ENCODE measurements at regions not wholly inside any gene's neighbourhood (a gene's known extent, or its start where the extent isn't known, plus 50 kb on each side); places are given as distances from the start of the nearest gene placed in this dataset.

- Histone ChIP-seq H3K23ac (ENCODE audit: insufficient read length, low read depth, low read length) (no peak overlapping the region), H2AFZ (ENCODE audit: low read length) (no peak overlapping the region), H4K91ac (ENCODE audit: insufficient read length, low read depth, low read length) (no peak overlapping the region), H3K23me2 (ENCODE audit: insufficient read length, low read depth, low read length, poor library complexity, severe bottlenecking) (no peaks in the 10 kb centered on the region), H2BK12ac (ENCODE audit: insufficient read length, low read depth, low read length) (no peak overlapping the region), H2BK5ac (ENCODE audit: insufficient read length, low read length) (no peak overlapping the region), H3K56ac (ENCODE audit: insufficient read length, low read depth, low read length) (no peak overlapping the region), H3K4ac (ENCODE audit: low read depth, low read length) (no peak overlapping the region), H3K9ac (ENCODE audit: extremely low read depth, insufficient read length, low read length) (no peak overlapping the region), H3K9me3 (ENCODE audit: control insufficient read depth, low read depth, low read length) (no peaks in the 10 kb centered on the region), H2AK5ac (ENCODE audit: insufficient read length, low read length) (no peak overlapping the region), H3T11ph (ENCODE audit: low read length) (no peak overlapping the region), H3K14ac (ENCODE audit: insufficient read depth, low read length) (no peak overlapping the region), H3K79me2 (ENCODE audit: insufficient read depth, low read length) (no peaks in the 10 kb centered on the region), H2BK15ac (ENCODE audit: low read depth, low read length) (no peak overlapping the region), H2BK120ac (ENCODE audit: low read depth, low read length, poor library complexity, severe bottlenecking) (no peak overlapping the region), H3K27ac (ENCODE audit: insufficient read length, low read depth, low read length) (no peak overlapping the region), H3K27me3 (ENCODE audit: insufficient read depth, low read length) (no peaks in the 10 kb centered on the region), H2BK20ac (ENCODE audit: low read depth, low read length, poor library complexity, severe bottlenecking) (no peak overlapping the region), H4K5ac (ENCODE audit: insufficient read length, low read depth, low read length) (no peak overlapping the region), H3K4me2 (ENCODE audit: insufficient read depth, insufficient read length, low read length) (no peak overlapping the region), H4K20me1 (ENCODE audit: control insufficient read depth, insufficient read depth, insufficient read length) (no peaks in the 10 kb centered on the region), H3K18ac (ENCODE audit: insufficient read length, low read depth, low read length) (no peak overlapping the region), H3K79me1 (ENCODE audit: insufficient read depth, low read depth, low read length, poor library complexity, severe bottlenecking) (no peaks in the 10 kb centered on the region), H3K4me1 (ENCODE audit: insufficient read depth, low read length) (no peaks in the 10 kb centered on the region), H4K8ac (replicated peaks; ENCODE audit: insufficient read length, low read depth, low read length) (no peak overlapping the region)
- Mint-ChIP-seq H3K4me3 (no peak overlapping the region), H3K27ac (no peak overlapping the region), H3K36me3 (ENCODE audit: insufficient read depth in 1 of 3, low read depth in 3 of 3) (peaks cover 12 to 21% (median 18%) of the 10 kb centered on the region in 3 experiments), H3K9me3 (peaks cover 15 to 23% of the 10 kb centered on the region in 2 experiments), H3K4me1 (peaks cover 5 to 6% of the 10 kb centered on the region in 2 experiments; a peak in 3 of 4 replicates), H3K27me3 (ENCODE audit: low read depth) (no peaks in the 10 kb centered on the region; the same call in 1 of the 2 replicates)
- no peak for DNase-seq
- no CpG with 5 or more reads among the region's 3 CpGs for WGBS (ENCODE audit: extremely low coverage, insufficient read length, low lambda C conversion rate)
- TF ChIP-seq CTCF (conservative IDR thresholded peaks at IDR 0.05) = no peak
Measured at GRCh38 chr2:221125691-221126090, 446.4 kb downstream of the EPHA4 start.
